H1 (cell line): ENCODE measurements at regions not wholly inside any gene's neighbourhood (a gene's known extent, or its start where the extent isn't known, plus 50 kb on each side); places are given as distances from the start of the nearest gene placed in this dataset.

ENCODE experiments used
- CTCF ChIA-PET: fragments of 300-600 bp; sonication (Branson Sonifier 250); formaldehyde crosslinking; loops from one replicate; lab custom pipeline; 2021; ENCODE audit not compliant: partially characterized antibody; lab: Charles Lee
- POLR2A ChIA-PET: fragments of 300-600 bp; sonication (Branson Sonifier 250); formaldehyde crosslinking; loops from one replicate; lab custom pipeline; 2021; ENCODE audit warnings: inconsistent platforms; ENCODE audit not compliant: partially characterized antibody; lab: Charles Lee
- DNase-seq, 2 experiments: peaks; one replicate each; pipeline versions ENCODE4 v3.0.0 to v3.0.0-alpha.2; 2010 to 2022; ENCODE audit warnings: low spot score in 2 of 2, low read depth in 1 of 2, mixed read lengths in 1 of 2
- FAIRE-seq: peaks from 2 replicates; lab custom pipeline; 2011; peaks lifted over from hg19 to GRCh38; lab: Jason Lieb, UNC
- H2AFZ ChIP-seq: 2 replicates; pipeline ENCODE4 v1.8.1; 2012; ENCODE audit warnings: low read length, inconsistent platforms
- H2AK5ac ChIP-seq: 2 replicates; pipeline ENCODE4 v1.6.1; 2013; ENCODE audit warnings: low read depth, low read length
- H2BK120ac ChIP-seq: replicated peaks from 2 replicates; pipeline ENCODE3; 2013; ENCODE audit warnings: low read depth, low read length, inconsistent platforms
- H2BK12ac ChIP-seq: 2 replicates; pipeline ENCODE4 v1.6.1; 2013; ENCODE audit warnings: low read depth, low read length
- H2BK15ac ChIP-seq: 2 replicates; pipeline ENCODE4 v1.6.1; 2013; ENCODE audit warnings: low read length
- H2BK20ac ChIP-seq: 2 replicates; pipeline ENCODE4 v1.6.1; 2013; ENCODE audit warnings: low read length
- H2BK5ac ChIP-seq: 2 replicates; pipeline ENCODE4 v1.6.1; 2013; ENCODE audit warnings: low read depth, low read length
- H3K14ac ChIP-seq: 2 replicates; pipeline ENCODE4 v1.6.1; 2013; ENCODE audit warnings: inconsistent platforms; ENCODE audit not compliant: insufficient read length
- H3K18ac ChIP-seq: 2 replicates; pipeline ENCODE4 v1.6.1; 2013; ENCODE audit warnings: low read length; ENCODE audit errors: extremely low read depth
- H3K23ac ChIP-seq: 2 replicates; pipeline ENCODE4 v1.6.1; 2013; ENCODE audit warnings: inconsistent platforms; ENCODE audit not compliant: insufficient read length
- H3K23me2 ChIP-seq: 2 replicates; pipeline ENCODE4 v1.6.1; 2013; ENCODE audit warnings: low read depth, low read length
- H3K27ac ChIP-seq: 2 replicates; pipeline ENCODE4 v1.6.1; 2011; ENCODE audit warnings: low read depth, low read length, inconsistent platforms
- H3K27me3 ChIP-seq, 4 experiments: replicated peaks in 1 of 4; 1 replicate in 1 of 4; 2 replicates in 3 of 4; pipeline versions ENCODE4 v1.6.1 to v1.8.1; 2011 to 2013; ENCODE audit warnings: low read length in 3 of 4, mild to moderate bottlenecking in 3 of 4, inconsistent platforms in 2 of 4, mixed read lengths in 2 of 4, moderate library complexity in 1 of 4; ENCODE audit not compliant: control insufficient read depth in 3 of 4, insufficient read depth in 3 of 4; ENCODE audit errors: extremely low read depth in 1 of 4
- H3K36me3 ChIP-seq, 4 experiments: 2 replicates each; pipeline versions ENCODE4 v1.6.1 to v1.8.1; 2011 to 2013; ENCODE audit warnings: mild to moderate bottlenecking in 4 of 4, low read length in 3 of 4, moderate library complexity in 2 of 4, control low read depth in 1 of 4, inconsistent platforms in 1 of 4; ENCODE audit not compliant: insufficient read depth in 4 of 4, control insufficient read depth in 2 of 4
- H3K4ac ChIP-seq: replicated peaks from 2 replicates; pipeline ENCODE3; 2013; ENCODE audit warnings: low read length, low read depth, mixed read lengths, inconsistent platforms; ENCODE audit not compliant: insufficient read length
- H3K4me1 ChIP-seq, 4 experiments: replicated peaks in 1 of 4; 1 replicate in 1 of 4; 2 replicates in 3 of 4; pipeline versions ENCODE4 v1.6.1 to v1.8.1; 2011 to 2013; ENCODE audit warnings: low read length in 3 of 4, inconsistent platforms in 2 of 4, mixed read lengths in 1 of 4; ENCODE audit not compliant: insufficient read depth in 4 of 4, control insufficient read depth in 3 of 4
- H3K4me2 ChIP-seq, 2 experiments: 2 replicates each; pipeline versions ENCODE4 v1.6.1 to v1.8.1; 2011 to 2013; ENCODE audit warnings: low read depth in 2 of 2, low read length in 2 of 2, control low read depth in 1 of 2, inconsistent platforms in 1 of 2, mild to moderate bottlenecking in 1 of 2; ENCODE audit not compliant: insufficient read depth in 1 of 2
- H3K4me3 ChIP-seq, 4 experiments: fragments of 200-600, 300-600 bp in 1 of 4; sonication (generic), shearing (Covaris generic), sonication (Bioruptor Twin) in 1 of 4; 2 replicates each; pipeline versions ENCODE4 v1.5.1 to v1.8.1; 2011 to 2016; ENCODE audit warnings: low read length in 4 of 4, low read depth in 3 of 4, control low read depth in 2 of 4, inconsistent platforms in 2 of 4, mild to moderate bottlenecking in 2 of 4, mixed read lengths in 1 of 4, moderate library complexity in 1 of 4; ENCODE audit not compliant: insufficient read depth in 2 of 4; ENCODE audit errors: extremely low read depth in 1 of 4
- H3K56ac ChIP-seq: replicated peaks from 2 replicates; pipeline ENCODE3; 2013; ENCODE audit warnings: low read depth, mild to moderate bottlenecking, mixed read lengths, low read length, inconsistent platforms; ENCODE audit not compliant: insufficient read length
- H3K79me1 ChIP-seq: 2 replicates; pipeline ENCODE4 v1.6.1; 2013; ENCODE audit warnings: low read depth, low read length, control low read depth
- H3K79me2 ChIP-seq, 2 experiments: 2 replicates each; pipeline versions ENCODE4 v1.6.1 to v1.8.1; 2012 to 2013; ENCODE audit warnings: low read length in 2 of 2, mild to moderate bottlenecking in 2 of 2, inconsistent platforms in 1 of 2; ENCODE audit not compliant: insufficient read depth in 2 of 2, control insufficient read depth in 1 of 2
- H3K9ac ChIP-seq, 4 experiments: replicated peaks in 1 of 4; 1 replicate in 1 of 4; 2 replicates in 3 of 4; pipeline versions ENCODE4 v1.6.1 to v1.8.1; 2011 to 2013; ENCODE audit warnings: low read depth in 3 of 4, low read length in 3 of 4, control low read depth in 2 of 4, mild to moderate bottlenecking in 2 of 4, moderate library complexity in 2 of 4, inconsistent platforms in 1 of 4; ENCODE audit errors: extremely low read depth in 1 of 4
- H3K9me3 ChIP-seq, 2 experiments: 2 replicates each; pipeline versions ENCODE4 v1.6.1 to v1.8.1; 2012 to 2013; ENCODE audit warnings: mild to moderate bottlenecking in 2 of 2, moderate library complexity in 2 of 2, control low read depth in 1 of 2, inconsistent platforms in 1 of 2, low read depth in 1 of 2, low read length in 1 of 2, mixed read lengths in 1 of 2; ENCODE audit not compliant: insufficient read depth in 2 of 2
- H4K20me1 ChIP-seq, 2 experiments: replicated peaks in 1 of 2; 2 replicates each; pipeline versions ENCODE3 to v1.8.1; 2011 to 2013; ENCODE audit warnings: inconsistent platforms in 2 of 2, low read length in 2 of 2, mild to moderate bottlenecking in 1 of 2; ENCODE audit not compliant: insufficient read depth in 2 of 2, control insufficient read depth in 1 of 2
- H4K5ac ChIP-seq: 2 replicates; pipeline ENCODE4 v1.6.1; 2013; ENCODE audit warnings: low read length, low read depth, mixed read lengths, inconsistent platforms; ENCODE audit not compliant: insufficient read length
- H4K8ac ChIP-seq: 2 replicates; pipeline ENCODE4 v1.8.0; 2013; ENCODE audit warnings: mild to moderate bottlenecking, moderate library complexity, low read length, inconsistent platforms; ENCODE audit not compliant: insufficient read depth; ENCODE audit errors: extremely low read depth
- H4K91ac ChIP-seq: replicated peaks from 2 replicates; pipeline ENCODE3; 2013; ENCODE audit warnings: low read length, mixed read lengths, inconsistent platforms; ENCODE audit not compliant: insufficient read length
- BRCA1 ChIP-seq: IDR thresholded peaks from 2 replicates; pipeline ENCODE4 v1.6.1; 2012; ENCODE audit warnings: low read depth, low read length, improper control_type of control experiment
- SIX5 ChIP-seq: IDR thresholded peaks from 2 replicates; pipeline ENCODE4 v1.6.1; 2011; ENCODE audit warnings: mild to moderate bottlenecking, low read depth, low read length

DNA sequence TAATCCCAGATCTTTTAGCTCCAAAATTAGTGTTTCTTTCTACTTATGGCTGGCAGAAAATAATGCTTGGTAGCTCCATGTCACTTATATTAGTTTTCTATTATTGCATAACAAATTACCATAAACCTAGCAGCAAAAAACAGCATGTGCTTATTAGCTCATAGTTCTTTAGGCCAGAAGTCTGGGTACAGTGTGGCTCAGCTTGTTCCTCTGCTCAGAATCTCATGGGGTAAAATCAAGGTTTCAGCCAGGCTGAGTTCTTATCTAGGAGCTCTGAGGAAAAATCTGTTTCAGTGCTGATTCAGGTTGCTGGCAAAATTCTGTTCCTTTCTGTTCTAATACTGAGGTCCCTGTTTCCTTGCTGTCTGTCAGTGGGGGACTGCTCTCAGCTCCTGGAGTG is 101.1 kb downstream of the CT47B1 start:
- no peak overlapping the region for H3K14ac ChIP-seq
- TF ChIP-seq BRCA1 (no peak), SIX5 (no peak)
- TF ChIP-seq, all 59 proteins: peak for 0
- Histone ChIP-seq H3K23ac (no peak overlapping the region), H4K8ac (no peak overlapping the region), H3K9me3 (no peaks in the 10 kb centered on the region), H3K56ac (no peak overlapping the region), H3K36me3 (no peaks in the 10 kb centered on the region), H4K91ac (no peak overlapping the region), H3K23me2 (no peaks in the 10 kb centered on the region), H2BK15ac (no peak overlapping the region), H4K20me1 (no peaks in the 10 kb centered on the region), H3K4me1 (no peaks in the 10 kb centered on the region), H3K9ac (no peak overlapping the region), H3K79me2 (no peaks in the 10 kb centered on the region), H2BK5ac (no peak overlapping the region), H3K18ac (no peak overlapping the region), H2BK120ac (no peak overlapping the region), H3K27ac (no peak overlapping the region), H2BK12ac (no peak overlapping the region), H4K5ac (no peak overlapping the region), H3K79me1 (no peaks in the 10 kb centered on the region), H2BK20ac (no peak overlapping the region), H3K4me3 (no peak overlapping the region), H3K4ac (no peak overlapping the region), H2AK5ac (no peak overlapping the region), H3K4me2 (no peak overlapping the region), H3K27me3 (no peaks in the 10 kb centered on the region), H2AFZ (no peak overlapping the region)
- FAIRE-seq = no peak
- DNase-seq = no peak
- CTCF ChIA-PET = no interaction called here
- POLR2A ChIA-PET = no interaction called here
